Ammon's horn (tissue), 1 donor: ENCODE measurements at regions not wholly inside any gene's neighbourhood (a gene's known extent, or its start where the extent isn't known, plus 50 kb on each side); places are given as distances from the start of the nearest gene placed in this dataset.
"Not testable (repeated sequence)": the region's sequence is repeated elsewhere in the genome, so short reads cannot be mapped to it uniquely, and the experiment has no call there.

Source experiments
- DNase-seq: peaks from one replicate; pipeline ENCODE4 v3.0.0-alpha.2; 2016; ENCODE audit warnings: low spot score

- no peak for DNase-seq
Measured at GRCh38 chr2:140178234-140178633, 1398.0 kb upstream of the NXPH2 start.

- DNase-seq: no peak
Measured at GRCh38 chr2:140177086-140177485, 1396.9 kb upstream of the NXPH2 start.

DNA sequence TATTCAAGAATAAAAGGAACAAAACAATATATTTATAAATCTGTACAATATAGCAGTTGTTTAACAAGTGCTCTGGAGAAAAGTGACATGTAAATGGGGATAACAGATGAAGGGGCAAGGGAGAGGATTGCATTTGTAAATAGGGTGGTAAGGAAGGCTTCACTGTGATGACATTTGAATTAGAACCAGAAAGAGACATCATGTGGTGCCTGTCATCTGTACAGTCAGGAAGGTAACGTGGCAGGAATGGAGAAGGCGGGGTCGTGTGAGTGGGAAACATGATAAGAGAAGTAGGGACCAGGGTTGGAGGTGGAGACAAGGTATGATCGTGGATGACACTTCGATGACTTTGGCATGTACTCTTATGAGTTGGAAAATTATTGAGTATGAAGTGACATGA lies 1393.6 kb upstream of the NXPH2 start:
- no peak for DNase-seq

GRCh38 chr2:140164449-140164848 lies 1384.3 kb upstream of the NXPH2 start:
- DNase-seq: no peak

GRCh38 chr2:140158259-140158658 lies 1378.1 kb upstream of the NXPH2 start:
- DNase-seq: no peak

GRCh38 chr2:140157816-140158215 lies 1377.6 kb upstream of the NXPH2 start:
- DNase-seq: no peak

DNA sequence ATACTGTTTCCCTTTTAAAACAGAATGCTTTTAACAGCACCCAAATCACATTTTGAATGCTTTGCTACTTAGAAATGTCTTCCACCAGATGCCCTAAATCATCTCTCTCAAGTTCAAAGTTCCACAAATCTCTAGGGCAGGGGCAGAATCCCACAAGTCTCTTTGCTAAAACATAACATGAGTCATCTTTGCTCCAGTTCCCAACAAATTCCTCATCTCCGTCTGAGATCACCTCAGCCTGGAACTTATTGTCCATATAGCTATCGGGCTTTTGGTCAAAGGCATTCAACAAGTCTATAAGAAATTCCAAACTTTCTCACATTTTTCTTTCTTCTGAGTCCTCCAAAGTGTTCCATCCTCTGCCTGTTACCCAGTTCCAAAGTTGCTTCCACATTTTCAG lies 1374.5 kb upstream of the NXPH2 start:
- no peak for DNase-seq

GRCh38 chr2:140154271-140154670 lies 1374.1 kb upstream of the NXPH2 start:
- no peak for DNase-seq

- no peak for DNase-seq
Measured at GRCh38 chr2:140144611-140145010, 1364.4 kb upstream of the NXPH2 start.

- DNase-seq: no peak
Measured at GRCh38 chr2:140138736-140139135, 1358.5 kb upstream of the NXPH2 start.

DNA sequence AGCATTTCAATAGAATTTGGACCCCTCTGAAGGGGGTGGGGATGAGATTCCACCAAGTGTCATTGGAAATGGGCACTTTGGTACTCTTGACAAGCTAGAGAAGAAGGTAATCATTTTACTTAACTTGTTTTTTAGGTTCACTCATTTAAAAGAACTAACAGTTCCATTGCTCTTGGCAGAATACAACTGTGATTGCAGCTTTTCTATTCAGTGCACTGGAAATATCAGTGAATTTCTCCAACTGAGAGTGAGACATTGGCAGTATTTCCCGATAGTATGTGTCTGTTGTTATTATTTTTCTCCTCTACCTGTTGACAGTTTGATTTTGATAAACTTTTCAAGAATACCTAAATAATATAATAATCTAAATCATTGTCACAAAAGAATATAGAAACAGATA lies 1356.7 kb upstream of the NXPH2 start:
- no peak for DNase-seq

DNA sequence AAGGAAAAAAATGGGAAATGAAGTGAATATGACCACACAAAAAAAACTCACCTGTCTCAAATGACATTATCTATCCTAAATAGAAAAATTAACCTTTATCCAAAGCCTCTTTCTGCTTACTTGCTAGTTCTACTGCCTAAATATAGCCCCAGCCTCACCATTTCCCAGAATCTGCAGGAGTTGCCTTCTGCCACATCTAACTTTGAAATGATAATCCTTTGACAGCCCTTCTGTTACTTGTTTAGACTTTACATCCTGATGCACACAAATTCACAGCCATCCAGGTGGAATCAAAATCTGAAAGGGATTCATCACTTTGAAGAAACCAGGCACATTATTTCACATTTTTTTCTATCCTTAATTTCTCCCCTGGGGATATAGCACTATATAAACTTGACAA lies 1356.2 kb upstream of the NXPH2 start:
- no peak for DNase-seq

DNA sequence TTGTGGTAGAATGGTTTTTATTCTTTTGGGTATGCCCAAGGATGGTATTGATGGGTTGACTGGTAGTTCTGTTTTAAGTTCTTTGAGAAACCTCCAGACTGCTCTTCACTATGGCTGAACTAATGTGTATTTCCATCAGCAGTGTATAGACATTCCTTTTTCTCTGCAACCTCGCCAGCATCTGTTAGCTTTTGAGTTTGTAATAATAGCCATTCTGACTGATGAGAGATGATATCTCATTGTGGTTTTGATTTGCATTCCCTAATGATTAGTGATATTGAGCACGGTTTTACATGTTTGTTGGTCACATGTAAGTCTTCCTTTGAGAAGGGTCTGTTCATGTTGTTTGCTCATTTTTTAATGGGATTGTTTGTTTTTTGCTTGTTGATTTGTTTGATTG lies 1348.7 kb upstream of the NXPH2 start:
- DNase-seq: no peak

- DNase-seq: no peak
Measured at GRCh38 chr2:140122001-140122400, 1341.8 kb upstream of the NXPH2 start.

DNA sequence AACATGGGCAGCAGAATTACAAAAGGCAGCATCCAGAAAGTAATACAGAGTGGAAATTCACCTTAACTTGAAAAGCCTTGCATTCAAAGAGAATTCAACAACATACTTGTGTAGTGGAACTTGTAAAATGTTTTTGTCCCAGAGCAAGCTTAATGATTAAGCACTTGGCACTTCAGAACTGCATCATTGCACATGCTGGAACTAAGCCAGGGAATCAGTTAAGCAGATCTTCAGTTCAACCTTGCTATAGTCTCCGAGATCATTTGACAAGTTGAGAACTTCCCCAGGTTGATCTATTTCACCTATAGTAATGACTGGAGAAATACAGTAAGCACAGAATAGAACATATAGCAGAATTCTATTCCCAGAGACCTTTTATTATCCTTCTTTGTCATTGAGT lies 1337.2 kb upstream of the NXPH2 start:
- no peak for DNase-seq

DNA sequence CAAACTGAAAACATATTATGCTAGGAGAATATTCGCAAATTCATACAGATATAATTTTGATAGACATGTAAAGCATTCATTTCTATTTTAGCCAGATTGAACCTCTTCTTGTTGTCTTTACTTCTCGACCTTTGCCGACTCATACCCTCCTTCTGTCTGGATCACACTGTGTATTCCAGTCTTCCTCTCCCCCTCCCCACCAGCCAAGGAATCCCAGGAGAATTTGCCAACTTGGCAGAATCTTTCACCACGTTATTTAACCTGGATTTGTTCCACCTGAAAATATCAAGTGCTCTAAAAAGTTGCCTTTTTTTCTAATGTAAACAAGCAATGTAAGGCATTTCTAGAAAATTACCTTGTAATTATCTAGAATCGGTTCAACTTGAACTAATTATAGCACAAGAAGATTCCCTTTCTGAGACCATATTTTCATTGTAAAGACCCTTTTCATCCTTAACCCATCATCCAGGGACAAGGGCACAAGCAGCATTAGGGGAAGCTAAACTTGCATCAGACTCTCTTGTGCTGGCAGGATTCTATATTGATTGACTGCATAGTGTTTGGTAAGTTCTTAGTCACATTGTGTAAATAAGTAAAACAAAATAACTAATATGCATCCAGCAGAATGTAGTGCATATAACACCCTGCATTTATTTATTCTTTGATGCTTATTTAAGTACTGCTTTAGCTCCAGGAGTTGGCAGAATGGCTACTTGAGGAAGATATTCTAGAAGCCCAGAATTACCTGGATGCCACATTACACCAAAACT lies 1328.7 kb upstream of the NXPH2 start:
- DNase-seq: no peak

- DNase-seq: no peak
Measured at GRCh38 chr2:140091926-140092325, 1311.7 kb upstream of the NXPH2 start.

DNA sequence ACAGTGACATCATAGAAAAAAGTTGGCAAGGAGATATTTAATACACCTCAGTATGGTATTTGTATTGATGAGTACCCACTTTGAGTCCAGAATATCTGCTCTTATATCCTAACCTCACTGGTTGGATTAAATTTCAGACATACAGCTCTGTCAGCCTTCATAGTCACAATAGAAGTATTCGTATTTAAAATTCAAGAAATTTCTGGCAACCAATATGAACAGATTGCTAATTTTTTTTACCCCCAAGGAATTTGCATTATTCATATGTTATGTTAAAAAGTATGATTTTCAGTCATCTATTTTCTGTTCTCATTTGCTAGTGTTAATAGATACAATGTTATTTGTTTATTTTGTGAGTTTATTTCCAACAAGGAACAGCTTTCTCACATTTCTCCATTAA lies 1306.8 kb upstream of the NXPH2 start:
- no peak for DNase-seq

DNA sequence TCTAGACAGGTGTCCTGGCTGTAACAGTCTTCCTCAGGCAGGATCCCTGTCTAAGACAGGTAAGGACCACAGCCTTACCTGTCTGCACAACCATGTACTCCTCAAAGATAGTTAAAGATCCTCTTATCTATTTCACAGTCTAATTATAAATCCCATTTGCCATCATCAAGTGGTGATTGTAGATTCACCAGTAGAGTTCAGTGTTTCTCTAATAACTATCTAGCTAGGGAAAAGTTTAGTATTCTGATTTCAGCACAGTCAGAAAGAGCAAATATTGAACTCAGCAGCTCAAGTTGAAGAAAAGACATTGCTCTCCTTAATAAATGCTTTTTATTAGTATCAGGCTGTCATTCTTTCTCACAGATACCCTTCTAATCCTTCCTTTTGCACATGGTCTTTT lies 1305.5 kb upstream of the NXPH2 start:
- peak; percentile 5 for DNase-seq

- no peak for DNase-seq
Measured at GRCh38 chr2:140079038-140079437, 1298.8 kb upstream of the NXPH2 start.

DNA sequence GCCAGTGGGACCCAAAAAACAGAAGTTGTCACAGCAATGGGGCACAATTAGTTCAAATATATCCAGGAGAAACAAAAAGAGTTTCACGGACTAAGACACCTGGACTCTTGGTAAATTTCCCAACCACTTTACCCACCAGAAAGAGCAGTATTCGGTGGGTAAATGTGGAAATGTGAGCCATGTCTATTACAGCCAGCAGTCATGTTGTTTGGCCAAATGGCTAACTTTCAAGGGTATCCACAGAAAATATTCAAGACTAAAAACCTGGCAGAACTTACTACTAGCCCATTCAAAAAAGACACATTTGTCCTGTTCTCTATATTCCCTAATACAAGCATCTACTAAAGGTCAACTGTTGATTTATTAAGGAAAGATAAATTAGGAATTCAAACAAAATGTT lies 1296.0 kb upstream of the NXPH2 start:
- DNase-seq: no peak

DNA sequence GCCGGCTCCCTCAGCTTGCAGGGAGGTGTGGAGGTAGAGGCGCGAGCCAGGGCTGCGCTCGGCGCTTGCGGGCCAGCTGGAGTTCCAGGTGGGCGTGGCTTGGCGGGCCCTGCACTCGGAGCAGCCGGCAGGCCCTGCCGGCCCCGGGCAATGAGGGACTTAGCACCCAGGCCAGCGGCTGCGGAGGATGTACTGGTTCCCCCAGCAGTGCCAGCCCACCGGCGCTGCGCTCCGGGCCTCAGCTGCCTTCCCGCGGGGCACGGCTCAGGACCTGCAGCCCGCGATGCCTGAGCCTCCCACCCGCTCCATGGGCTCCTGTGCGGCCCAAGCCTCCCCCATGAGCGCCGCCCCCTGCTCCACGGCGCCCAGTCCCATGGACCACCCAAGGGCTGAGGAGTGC lies 1293.6 kb upstream of the NXPH2 start:
- DNase-seq: not testable (repeated sequence)

- DNase-seq: peak; percentile 5
Measured at GRCh38 chr2:140067661-140068060, 1287.5 kb upstream of the NXPH2 start.

- no peak for DNase-seq
Measured at GRCh38 chr2:140064243-140064642, 1284.1 kb upstream of the NXPH2 start.
